NCI-H748 treated with DMSO at 0.1 percent for 48 hours (cell line): ENCODE measurements at regions not wholly inside any gene's neighbourhood (a gene's known extent, or its start where the extent isn't known, plus 50 kb on each side); places are given as distances from the start of the nearest gene placed in this dataset.
"Not testable (repeated sequence)": the region's sequence is repeated elsewhere in the genome, so short reads cannot be mapped to it uniquely, and the experiment has no call there.

Experiments used
- DNase-seq: peaks from one replicate; lab custom pipeline; 2025; lab: John Stamatoyannopoulos, UW

GRCh38 chr20:52098186-52098585, 93.4 kb downstream of the ZFP64 start:
- no peak for DNase-seq

DNA sequence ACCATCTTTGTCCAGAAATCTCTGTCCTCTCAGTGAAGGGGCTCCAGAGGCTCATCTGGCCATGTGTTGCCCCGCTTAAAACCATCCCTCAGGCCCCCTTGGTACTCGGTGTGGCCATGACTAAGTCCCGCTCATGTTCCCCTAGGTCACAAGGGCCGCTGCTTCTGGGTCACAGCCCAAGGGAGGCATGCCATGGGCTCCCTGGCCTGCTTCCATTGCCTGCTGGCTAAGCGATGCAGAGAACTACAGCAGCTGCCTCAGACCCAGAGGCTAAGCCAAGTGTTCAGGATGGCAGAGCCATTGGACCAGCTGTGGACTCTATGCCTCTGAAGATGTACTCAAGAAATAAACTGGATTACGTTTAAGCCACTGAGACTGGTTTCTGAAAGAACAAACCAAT, 95.5 kb downstream of the ZFP64 start:
- DNase-seq: no peak

DNA sequence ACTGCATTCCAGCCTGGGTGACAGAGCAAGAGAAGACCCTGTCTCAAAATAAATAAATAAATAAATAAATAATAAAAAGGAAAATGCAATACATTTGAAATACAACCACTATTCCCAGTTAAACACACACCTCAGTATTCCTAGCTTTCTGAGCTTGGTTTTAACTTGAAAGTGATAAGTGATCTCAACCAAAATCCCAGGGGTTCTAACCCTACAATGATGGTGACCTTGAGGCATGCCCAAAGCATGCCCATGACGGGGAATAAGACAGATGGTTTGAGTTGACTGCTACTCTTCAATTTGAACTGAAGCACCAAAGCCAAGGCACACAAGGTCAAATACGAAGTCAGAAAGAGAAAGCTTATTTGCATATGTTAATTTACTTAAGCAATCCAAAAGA, 96.9 kb downstream of the ZFP64 start:
- DNase-seq: no peak

DNA sequence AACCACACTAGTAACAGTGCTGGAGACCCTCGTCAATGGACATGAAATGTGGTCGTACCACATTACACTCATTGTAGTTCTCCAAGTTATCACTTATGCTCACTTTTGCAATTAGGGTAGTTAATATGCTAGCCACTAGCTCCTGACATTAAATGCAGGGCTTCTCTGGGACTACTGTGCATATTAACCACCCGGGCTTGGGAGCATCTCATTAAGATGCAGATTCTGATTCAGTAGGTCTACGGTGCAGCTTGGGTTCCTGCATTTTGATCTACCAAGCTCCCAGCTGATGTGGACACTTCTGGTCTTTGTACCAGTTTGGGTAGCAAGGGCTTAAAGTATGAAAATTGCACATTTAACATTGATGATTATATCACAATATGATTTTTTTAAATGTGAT, 98.0 kb downstream of the ZFP64 start:
- DNase-seq: no peak

DNA sequence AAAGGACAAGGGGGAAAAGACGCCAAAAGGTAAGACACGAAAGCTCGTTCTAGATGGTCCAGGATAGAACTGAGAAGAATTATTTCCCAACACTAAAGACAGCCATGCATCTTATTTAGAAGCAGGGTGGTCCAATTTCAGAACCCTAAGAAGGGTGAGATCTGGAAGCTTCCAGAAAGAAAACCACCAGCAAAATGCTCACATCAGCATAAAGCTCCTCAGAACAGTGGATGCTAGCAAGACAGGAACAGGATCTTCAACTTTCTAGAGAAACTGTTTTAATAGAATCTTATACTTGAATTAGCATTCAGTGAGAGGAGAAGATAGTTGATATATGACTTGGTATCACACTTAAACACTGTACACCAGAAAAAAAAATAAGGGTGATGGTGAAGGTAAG, 101.5 kb downstream of the ZFP64 start:
- no peak for DNase-seq

DNA sequence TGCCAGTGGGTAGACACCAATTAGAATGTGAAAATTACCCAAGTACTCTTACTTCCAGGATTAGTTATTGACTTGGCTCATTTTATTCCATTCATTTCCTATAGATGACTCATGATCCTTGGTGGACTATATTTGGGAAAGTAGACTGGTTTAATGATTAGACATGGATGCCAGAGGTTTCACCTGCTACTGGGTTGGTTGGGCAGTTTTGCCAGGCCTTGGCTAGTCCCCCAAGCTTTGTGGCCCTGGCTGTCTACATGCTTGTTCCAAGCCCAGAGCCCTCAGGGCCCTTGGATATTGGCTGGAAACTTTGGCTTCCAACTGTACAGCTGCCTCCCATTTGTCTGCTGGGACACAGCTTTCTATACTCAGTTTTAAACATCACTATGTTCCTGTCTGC, 104.1 kb downstream of the ZFP64 start:
- DNase-seq: no peak

DNA sequence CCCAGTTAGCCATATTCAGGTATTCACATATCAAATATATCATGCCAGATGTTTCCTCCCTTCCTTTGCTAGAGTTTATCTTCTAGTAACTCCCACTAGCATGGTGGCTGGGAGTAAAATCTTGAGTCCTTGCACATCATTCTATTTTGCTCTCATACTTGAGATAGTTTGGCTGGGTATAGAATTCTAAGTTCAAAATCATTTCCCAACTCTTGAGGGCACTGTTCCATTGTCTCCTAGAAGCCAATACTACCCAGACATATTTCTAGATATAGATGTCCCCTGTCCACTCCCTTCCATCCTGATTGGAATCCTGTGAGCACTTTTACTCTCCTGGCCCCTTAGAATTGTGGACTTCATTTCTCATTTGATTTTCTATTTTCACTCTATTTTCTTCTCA, 104.7 kb downstream of the ZFP64 start:
- no peak for DNase-seq

DNA sequence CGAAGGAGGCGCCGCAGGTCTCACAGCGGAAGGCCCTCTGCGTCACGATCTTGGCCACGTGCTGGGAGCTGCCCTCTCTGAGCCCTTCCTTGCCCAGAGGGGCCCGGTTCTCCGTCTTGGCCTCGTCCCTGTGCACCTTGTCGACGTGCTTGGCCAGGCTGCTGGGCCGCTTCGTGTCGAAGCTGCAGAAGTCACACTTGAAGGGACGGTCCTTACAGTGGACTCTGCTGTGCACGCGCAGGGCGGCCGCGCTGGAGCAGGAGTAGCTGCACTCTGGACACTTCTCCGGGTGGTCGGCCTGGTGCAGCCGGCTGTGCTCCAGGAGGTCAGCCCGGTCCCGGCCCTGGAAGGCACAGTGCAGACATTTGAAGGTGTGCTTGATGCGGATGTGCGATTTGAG, 106.9 kb downstream of the ZFP64 start:
- DNase-seq: no peak

DNA sequence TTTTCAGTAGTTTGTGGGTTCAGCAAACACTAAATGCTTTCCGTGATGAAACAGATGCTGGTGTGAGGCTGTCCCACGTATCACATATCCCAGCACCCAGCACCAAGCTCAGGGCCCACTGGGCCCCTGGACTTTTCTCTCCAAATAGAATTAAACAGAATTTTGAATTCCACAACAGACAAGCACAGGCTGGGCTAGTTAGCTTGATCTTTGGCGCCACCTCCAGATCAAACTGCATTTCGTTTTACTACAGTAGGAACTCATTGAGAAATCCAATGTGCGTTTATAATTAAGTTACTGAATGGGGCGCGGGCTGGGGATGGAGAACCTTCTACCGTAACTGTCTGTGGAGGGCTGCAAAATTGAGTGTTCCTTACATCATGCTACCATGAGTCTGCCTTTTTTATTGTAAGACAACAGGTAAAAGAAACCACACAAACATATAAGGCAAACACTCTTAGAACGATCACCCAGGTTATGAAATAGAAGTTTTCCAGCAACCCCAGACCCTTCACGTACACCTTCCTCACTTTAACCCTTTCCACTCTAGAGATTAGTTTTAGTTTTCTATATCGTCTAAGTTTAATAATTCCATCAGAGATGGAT, 107.8 kb downstream of the ZFP64 start:
- DNase-seq: peak; percentile 18

- DNase-seq: no peak
Measured at GRCh38 chr20:52082612-52083011, 109.0 kb downstream of the ZFP64 start.

DNA sequence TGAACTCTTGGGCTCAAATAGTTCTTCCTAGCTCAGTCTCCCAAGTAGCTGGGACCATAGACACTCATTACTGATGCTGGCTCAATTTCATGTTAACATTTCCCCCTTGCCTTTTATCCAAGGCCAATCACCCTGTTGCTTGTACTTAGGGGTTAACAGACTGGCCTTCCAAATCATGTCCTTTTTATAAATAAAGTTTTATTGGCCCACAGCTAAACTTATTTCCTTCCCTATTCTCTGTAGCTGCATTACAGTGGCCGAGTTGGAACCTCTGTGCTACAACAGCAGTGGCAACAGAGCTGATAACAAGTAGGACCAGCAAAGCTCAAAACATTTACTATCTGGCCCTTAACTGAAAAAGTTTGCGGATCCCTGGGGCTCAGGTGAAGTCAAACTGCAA, 109.8 kb downstream of the ZFP64 start:
- DNase-seq: no peak

DNA sequence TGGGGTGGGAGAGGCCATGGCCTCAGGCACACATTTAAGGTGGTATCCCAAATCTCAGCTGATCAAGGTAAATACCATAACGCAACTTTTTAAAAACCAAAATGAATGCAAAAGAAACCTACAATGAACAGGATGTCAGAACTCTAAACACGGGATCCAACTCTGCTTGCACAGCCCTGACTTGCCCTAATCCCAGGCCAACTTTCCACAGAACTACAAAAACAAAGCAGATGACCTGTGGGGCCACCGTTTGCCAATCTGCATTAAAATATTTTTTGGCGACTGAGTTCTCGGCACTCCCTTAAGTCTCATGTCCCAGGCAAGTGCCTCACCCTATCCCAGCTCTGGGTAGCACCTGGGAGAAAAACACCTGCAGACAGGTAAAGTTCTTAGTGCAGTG, 110.5 kb downstream of the ZFP64 start:
- DNase-seq: no peak

DNA sequence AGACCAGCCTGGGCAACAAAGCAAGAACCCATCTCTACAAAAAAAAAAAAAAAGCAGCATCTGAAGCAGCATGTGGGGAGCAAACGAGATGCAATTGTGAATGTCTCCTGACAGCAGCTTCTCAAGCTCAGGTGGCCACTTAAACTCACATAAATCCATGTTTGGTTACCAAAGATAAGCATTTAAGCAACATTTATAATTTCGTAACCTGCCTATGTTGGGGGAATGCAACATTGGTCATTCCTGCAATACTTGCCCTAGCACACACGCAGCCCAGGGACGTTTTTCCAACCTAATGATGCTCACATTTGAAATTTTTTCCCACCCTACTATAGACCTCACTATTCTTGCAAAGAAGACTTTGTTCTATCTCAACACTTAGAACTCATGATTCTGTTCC, 113.3 kb downstream of the ZFP64 start:
- DNase-seq: no peak

DNA sequence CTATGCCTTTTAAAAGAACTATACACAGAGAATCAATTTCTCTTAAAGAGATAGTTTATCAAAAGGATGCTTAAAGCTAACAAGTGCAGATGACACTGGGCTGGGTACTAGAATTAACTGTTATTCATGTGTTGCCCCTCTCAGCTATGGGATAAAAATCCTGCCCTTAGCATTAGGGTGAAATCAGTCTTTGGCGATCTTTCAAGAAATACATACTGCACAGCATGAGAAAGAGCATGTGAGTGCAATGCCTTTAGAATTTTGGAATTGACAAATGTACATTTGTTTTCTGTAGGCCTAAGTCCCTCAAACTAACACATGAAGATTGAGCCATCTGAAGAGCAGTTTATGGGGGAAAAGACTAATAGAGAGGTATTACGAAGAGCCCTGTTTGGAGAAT, 115.4 kb downstream of the ZFP64 start:
- no peak for DNase-seq

DNA sequence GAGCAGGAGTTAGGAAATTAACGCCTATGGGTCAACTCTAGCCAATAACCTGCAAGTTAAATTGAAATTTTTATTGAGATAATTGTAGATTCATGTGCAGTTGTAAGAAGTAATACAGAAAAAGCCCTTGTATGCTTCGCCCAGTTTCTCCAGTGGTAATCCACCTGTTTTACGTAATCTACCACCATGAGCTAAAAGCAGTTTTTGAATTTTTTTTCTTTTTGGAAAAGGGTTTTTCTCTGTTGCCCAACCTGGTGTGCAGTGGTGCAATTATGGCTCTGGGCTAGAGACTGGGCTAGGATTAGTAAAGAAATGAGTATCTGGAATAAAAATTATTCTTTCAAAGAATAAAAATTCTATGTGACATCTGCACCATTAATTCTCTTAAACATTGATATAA, 116.2 kb downstream of the ZFP64 start:
- DNase-seq: no peak

DNA sequence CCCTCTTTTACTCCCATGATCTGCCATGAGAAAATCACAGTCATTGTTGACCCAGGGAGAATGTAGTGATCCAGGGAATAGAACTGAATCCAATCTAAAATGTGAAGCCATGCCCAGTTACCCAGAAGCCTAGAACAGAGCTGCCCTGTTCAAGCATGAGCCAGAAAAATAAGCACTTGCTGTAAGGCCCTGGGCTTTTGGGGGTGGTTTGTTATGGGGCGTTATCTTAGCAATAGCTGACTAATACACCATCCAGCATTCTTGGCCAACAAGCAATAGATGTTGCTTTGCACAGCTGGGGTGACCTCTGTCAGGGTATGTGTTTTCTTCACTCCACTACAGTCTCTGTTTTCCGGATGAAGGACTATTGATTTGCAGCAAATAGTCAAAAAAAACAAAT, 120.4 kb downstream of the ZFP64 start:
- no peak for DNase-seq

DNA sequence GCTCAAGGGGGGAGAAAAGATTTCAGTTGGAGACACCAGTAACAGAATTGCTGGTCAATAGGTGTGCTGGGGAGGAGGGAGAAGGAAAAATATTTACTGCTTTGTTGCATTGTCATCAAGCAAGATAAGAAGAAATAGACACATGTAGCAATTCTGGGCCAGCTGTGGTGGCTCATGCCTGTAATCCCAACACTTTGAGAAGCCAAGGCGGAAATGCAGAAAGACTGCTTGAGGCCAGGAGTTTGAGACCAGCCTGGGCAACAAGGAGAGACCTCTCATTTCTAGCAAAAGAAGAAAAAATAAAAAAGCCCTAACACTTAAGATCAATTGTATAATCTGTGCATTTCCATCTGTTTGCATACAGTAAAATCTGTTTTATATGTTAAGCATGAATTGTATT, 126.6 kb downstream of the ZFP64 start:
- DNase-seq: no peak

DNA sequence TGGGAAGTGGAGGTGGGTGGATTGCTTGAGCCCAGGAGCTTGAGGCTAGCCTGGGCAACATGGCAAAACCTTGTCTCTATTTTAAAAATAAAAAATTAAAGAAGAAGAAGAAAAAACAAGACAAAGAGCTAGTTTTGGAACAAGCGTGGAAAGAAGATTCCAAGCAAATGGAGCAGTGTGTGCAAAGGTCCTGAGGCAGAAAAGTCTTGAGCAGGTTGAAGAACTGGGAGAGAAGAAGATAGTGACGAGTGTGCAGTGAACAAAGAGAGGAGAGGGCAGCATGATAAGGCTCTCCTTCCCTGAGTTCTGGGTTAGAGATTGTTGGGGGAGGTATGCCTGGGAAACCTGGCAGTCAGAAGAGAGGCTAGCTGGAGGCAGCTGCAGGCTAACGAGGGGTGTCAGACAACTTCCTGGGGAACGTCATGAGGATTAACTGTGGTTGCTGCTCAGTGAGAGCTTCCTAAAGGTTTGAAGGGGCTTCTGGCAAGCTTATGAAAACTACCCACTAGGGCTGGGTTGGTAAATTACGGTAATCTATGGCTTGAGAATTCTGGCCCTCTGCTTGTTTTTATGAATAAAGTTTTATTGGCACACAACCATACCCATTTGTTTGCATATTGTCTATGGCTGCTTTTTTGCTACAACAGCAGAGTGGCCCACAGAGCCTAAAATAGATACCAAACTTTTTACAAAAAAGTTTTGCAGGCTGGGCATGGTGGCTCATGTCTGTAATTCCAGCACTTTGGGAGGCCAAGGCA, 128.9 kb downstream of the ZFP64 start:
- DNase-seq: no peak

DNA sequence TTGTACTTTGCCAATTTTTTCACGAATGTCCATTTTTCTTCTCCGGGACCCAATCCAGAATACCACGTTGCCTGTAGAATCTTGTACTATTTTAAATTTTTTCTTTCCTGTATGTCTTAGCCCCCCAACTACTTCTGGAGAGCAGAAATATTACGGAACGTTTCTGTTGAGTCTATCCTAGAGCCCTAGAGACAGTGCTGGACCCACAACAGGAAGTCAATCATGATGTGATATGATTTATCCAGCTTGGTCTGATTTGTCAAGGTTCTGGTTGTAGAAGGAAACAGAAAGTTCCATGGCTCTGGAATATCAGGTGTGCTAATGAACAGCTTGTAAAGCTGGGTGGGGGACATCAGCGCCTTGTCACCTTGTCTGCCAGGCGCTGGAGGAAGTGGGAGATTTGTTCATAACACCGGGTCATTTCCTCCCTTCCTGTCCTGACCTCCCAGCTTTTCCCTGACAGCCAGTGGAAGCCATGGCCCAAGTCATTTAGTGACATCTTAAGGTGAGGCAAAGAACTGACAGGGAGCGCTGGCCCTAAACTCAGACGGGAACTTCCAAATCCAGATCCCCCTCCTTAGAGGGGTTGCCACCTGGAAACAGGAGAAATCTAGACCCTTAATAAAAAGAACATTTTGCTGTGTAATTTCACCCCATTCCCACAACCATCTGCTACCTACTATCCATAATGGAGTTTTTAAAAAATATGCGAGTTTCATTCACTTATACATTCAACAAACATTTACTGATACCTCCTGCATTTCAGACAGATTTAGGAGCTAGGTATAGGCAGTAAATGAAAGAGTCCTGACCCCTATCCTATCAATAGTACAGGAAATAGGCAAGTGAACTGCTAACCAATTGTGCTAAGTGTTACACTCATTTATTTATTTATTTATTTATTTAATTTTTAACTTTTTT, 130.5 kb downstream of the ZFP64 start:
- no peak for DNase-seq

DNA sequence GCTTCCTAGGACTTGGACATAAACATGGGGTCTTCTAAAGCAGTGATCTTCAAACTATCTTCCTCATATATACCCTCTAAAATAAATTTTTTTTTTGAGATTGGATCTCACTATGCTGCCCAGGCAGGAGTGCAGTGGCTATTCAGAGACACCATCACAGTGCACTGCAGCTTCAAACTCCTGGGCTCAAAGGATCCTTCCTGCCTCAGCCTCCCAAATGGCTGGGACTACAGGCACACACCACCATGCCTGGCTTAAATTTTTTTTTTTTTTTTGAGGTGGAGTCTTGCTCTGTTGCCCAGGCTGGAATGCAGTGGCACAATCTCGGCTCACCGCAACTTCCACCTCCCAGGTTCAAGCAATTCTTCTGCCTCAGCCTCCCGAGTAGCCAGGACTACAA, 134.4 kb downstream of the ZFP64 start:
- DNase-seq: not testable (repeated sequence)

DNA sequence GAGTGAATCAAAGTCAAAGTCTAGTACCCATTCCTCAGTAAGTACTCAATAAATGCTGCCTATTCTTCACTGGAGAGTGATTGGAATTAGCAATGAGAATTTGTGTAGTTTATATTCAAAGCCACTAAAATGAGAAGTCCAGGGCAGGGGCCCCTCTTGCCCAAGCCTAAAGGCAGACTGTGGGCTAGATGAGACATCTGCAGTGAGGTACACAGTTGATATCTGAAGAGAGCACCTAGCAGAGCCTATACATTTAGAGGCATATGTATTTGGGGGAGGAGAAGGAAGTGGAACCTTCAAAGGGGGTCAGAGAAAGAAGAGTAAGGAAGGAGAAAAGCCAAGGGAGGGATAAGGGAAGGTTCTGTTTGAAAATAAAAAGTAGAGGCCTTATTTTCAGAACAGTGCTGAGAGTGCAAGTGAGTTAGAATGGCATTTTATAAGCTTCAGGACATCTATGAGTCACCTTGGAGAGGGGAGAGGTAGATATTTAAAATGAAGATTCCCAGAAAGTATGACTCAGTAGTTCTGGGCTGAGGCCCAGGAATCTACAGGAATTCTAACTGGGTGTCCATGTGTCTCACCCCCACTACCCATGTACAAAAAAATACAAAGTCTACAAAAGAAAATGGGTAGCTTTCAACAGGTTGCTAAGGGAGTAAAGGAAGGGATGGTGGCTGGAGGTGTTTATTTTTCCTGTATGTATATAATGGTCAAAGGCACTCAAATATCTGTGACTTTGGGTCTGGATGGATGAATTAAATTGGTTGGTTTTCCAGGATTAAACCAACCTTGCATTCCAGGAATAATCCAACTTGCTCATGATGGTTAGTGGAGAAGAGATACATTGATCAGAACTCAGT, 135.1 kb downstream of the ZFP64 start:
- DNase-seq: no peak

DNA sequence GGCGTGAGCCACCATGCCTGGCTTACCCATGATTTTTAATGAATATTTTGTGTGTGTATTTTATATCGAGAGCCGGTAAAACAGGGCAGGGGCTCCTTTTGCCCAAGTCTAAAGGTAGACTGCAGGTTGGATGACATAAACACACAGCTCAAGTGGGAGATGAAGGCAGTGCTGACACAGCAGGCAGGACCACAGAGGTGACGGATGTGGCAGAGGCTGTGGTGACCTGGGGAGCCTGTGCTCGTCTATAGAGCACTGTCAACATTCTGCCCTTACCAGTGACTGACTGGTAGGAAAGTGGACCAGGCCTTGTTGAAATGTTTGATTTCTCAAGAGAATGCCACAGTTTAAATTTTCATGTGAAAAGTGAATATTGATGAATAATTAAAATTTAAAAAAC, 137.5 kb downstream of the ZFP64 start:
- no peak for DNase-seq
